Endothelial cell of umbilical vein (primary cell): ENCODE measurements at regions not wholly inside any gene's neighbourhood (a gene's known extent, or its start where the extent isn't known, plus 50 kb on each side); places are given as distances from the start of the nearest gene placed in this dataset.

ENCODE experiments used
- BruUV-seq: library from RNA; stranded (reverse); fragments of 400-500 nt; replicated peaks from 2 replicates; lab custom pipeline; 2021; lab: Mats Ljungman, UMichigan
- CTCF ChIA-PET: fragments of 300-600, 350-600 bp; sonication (Branson Sonifier 250); formaldehyde crosslinking; loops from one replicate; lab custom pipeline; 2021; ENCODE audit warnings: antibody characterized with exemption, inconsistent platforms; lab: Charles Lee
- POLR2A ChIA-PET: fragments of 300-600, 350-600 bp; sonication (Branson Sonifier 250); formaldehyde crosslinking; loops from one replicate; lab custom pipeline; 2021; ENCODE audit warnings: antibody characterized with exemption, inconsistent platforms; lab: Charles Lee
- DNase-seq: peaks from one replicate; pipeline ENCODE4 v3.0.0-alpha.2; 2011; ENCODE audit warnings: low read depth, low spot score
- FAIRE-seq: peaks from 2 replicates; lab custom pipeline; 2011; peaks lifted over from hg19 to GRCh38; lab: Jason Lieb, UNC
- H2AFZ ChIP-seq: 2 replicates; pipeline ENCODE4 v1.6.0; 2012; ENCODE audit warnings: low read depth, low read length, control low read depth, inconsistent platforms
- H3K27ac ChIP-seq: 2 replicates; pipeline ENCODE4 v1.5.1; 2011; ENCODE audit warnings: low read depth, mild to moderate bottlenecking, control low read depth, low read length, moderate library complexity; ENCODE audit not compliant: insufficient read depth
- H3K27me3 ChIP-seq, 2 experiments: 2 replicates each; pipeline versions ENCODE4 v1.6.0 to v1.6.1; 2011; ENCODE audit warnings: low read length in 2 of 2, mixed read lengths in 1 of 2; ENCODE audit not compliant: control insufficient read depth in 2 of 2, insufficient read depth in 2 of 2
- H3K36me3 ChIP-seq, 2 experiments: 2 replicates in 1 of 2; 3 replicates in 1 of 2; pipeline ENCODE4 v1.5.1; 2011; ENCODE audit warnings: low read length in 2 of 2, mild to moderate bottlenecking in 1 of 2, moderate library complexity in 1 of 2; ENCODE audit not compliant: control insufficient read depth in 2 of 2, insufficient read depth in 2 of 2; ENCODE audit errors: extremely low read depth in 1 of 2
- H3K4me1 ChIP-seq: 3 replicates; pipeline ENCODE4 v1.5.1; 2011; ENCODE audit warnings: mild to moderate bottlenecking, low read length; ENCODE audit not compliant: control insufficient read depth, insufficient read depth; ENCODE audit errors: extremely low read depth
- H3K4me2 ChIP-seq: 2 replicates; pipeline ENCODE4 v1.6.1; 2011; ENCODE audit warnings: low read length, control low read depth, mixed read lengths; ENCODE audit not compliant: insufficient read depth
- H3K4me3 ChIP-seq, 3 experiments: fragments of 200-600 bp in 1 of 3; sonication (generic), shearing (Covaris generic) in 1 of 3; replicated peaks in 1 of 3; 2 replicates each; pipeline ENCODE4 v1.5.1; 2011 to 2016; ENCODE audit warnings: control low read depth in 3 of 3, low read length in 3 of 3, mild to moderate bottlenecking in 2 of 3, inconsistent platforms in 1 of 3, low read depth in 1 of 3, moderate library complexity in 1 of 3; ENCODE audit not compliant: insufficient read depth in 1 of 3
- H3K79me2 ChIP-seq: 2 replicates; pipeline ENCODE4 v1.6.0; 2012; ENCODE audit warnings: low read length, inconsistent platforms; ENCODE audit not compliant: control insufficient read depth, insufficient read depth
- H3K9ac ChIP-seq: replicated peaks from 2 replicates; pipeline ENCODE3; 2011; ENCODE audit warnings: low read length, control low read depth; ENCODE audit not compliant: insufficient read depth; ENCODE audit errors: extremely low read depth
- H3K9me1 ChIP-seq: replicated peaks from 3 replicates; pipeline ENCODE4 v1.6.0; 2011; ENCODE audit warnings: mild to moderate bottlenecking, low read length; ENCODE audit not compliant: control insufficient read depth, insufficient read depth; ENCODE audit errors: extremely low read depth
- H3K9me3 ChIP-seq: replicated peaks from 2 replicates; pipeline ENCODE4 v1.5.1; 2012; ENCODE audit warnings: low read length, inconsistent platforms; ENCODE audit not compliant: control insufficient read depth, insufficient read depth
- H4K20me1 ChIP-seq: replicated peaks from 2 replicates; pipeline ENCODE3; 2011; ENCODE audit warnings: mild to moderate bottlenecking, low read length; ENCODE audit not compliant: control insufficient read depth, insufficient read depth; ENCODE audit errors: extremely low read depth
- CTCF ChIP-seq, 2 donors: IDR thresholded peaks; 1 replicate in 1 of 2; 2 replicates in 1 of 2; pipeline ENCODE4 v1.5.1; 2011; ENCODE audit warnings: low read length in 2 of 2, mild to moderate bottlenecking in 2 of 2, moderate library complexity in 2 of 2, control low read depth in 1 of 2, inconsistent platforms in 1 of 2, low read depth in 1 of 2; ENCODE audit not compliant: insufficient read depth in 1 of 2; ENCODE audit errors: extremely low read depth in 1 of 2
- EZH2 ChIP-seq: IDR thresholded peaks from 2 replicates; pipeline ENCODE4 v1.6.1; 2012; ENCODE audit warnings: borderline replicate concordance, low read depth, mild to moderate bottlenecking, moderate library complexity, low read length, inconsistent platforms; ENCODE audit not compliant: severe bottlenecking
- FOS ChIP-seq: IDR thresholded peaks from 2 replicates; pipeline ENCODE4 v1.6.1; 2011; ENCODE audit warnings: mild to moderate bottlenecking, low read length, moderate library complexity, borderline replicate concordance; ENCODE audit not compliant: insufficient read depth
- GATA2 ChIP-seq: IDR thresholded peaks from 2 replicates; pipeline ENCODE4 v1.7.0; 2011; ENCODE audit warnings: low read depth, mild to moderate bottlenecking, moderate library complexity, mixed read lengths, low read length; ENCODE audit not compliant: insufficient read length, insufficient read depth
- JUN ChIP-seq: IDR thresholded peaks from 2 replicates; pipeline ENCODE4 v1.6.1; 2011; ENCODE audit warnings: borderline replicate concordance, low read depth; ENCODE audit not compliant: insufficient read length, insufficient read depth
- MAX ChIP-seq: IDR thresholded peaks from 2 replicates; pipeline ENCODE4 v1.6.1; 2011; ENCODE audit not compliant: insufficient read depth, insufficient read length
- MYC ChIP-seq: IDR thresholded peaks from one replicate; pipeline ENCODE4 v1.6.1; 2011; ENCODE audit warnings: mild to moderate bottlenecking, low read depth, low read length
- POLR2A ChIP-seq: IDR thresholded peaks from 2 replicates; pipeline ENCODE4 v1.6.1; 2012; ENCODE audit warnings: low read depth, mild to moderate bottlenecking, control low read depth, low read length
- POLR2AphosphoS5 ChIP-seq: IDR thresholded peaks from 2 replicates; pipeline ENCODE4 v1.6.1; 2012; ENCODE audit warnings: low read depth, mild to moderate bottlenecking, control low read depth, low read length, moderate library complexity; ENCODE audit not compliant: insufficient read depth
- dilution Hi-C: fragments of 300-500 bp; cut with MboI; formaldehyde crosslinking; loops from one replicate; pipeline ENCODE4 v1.15.0; 2019; ENCODE audit warnings: low sequenced_read_pairs; ENCODE audit not compliant: extremely low pct_ligation_motif_present
- intact Hi-C: fragments of 100-400 bp; cut with micrococcal nuclease; formaldehyde crosslinking; loops from one replicate; pipeline ENCODE4 v1.10.0; 2022

- Histone ChIP-seq H3K27me3 (no peaks in the 10 kb centered on the region), H4K20me1 (no peaks in the 10 kb centered on the region), H3K36me3 (no peaks in the 10 kb centered on the region), H3K9ac (no peak overlapping the region), H3K9me3 (no peaks in the 10 kb centered on the region), H3K27ac (no peak overlapping the region), H3K79me2 (no peaks in the 10 kb centered on the region), H2AFZ (no peak overlapping the region), H3K9me1 (no peaks in the 10 kb centered on the region), H3K4me2 (no peak overlapping the region), H3K4me1 (peaks cover 6% of the 10 kb centered on the region), H3K4me3 (no peak overlapping the region)
- TF ChIP-seq FOS (no peak), EZH2 (no peak), CTCF (IDR thresholded peaks at IDR 0.05; ENCODE audit: extremely low read depth in 1 of 2, insufficient read depth in 1 of 2, low read depth in 1 of 2, low read length in 2 of 2) (no peak), JUN (no peak), POLR2AphosphoS5 (no peak), MYC (no peak), GATA2 (no peak), POLR2A (no peak), MAX (no peak)
- dilution Hi-C loops (no loop called here), intact Hi-C loops (loop anchor here (10.0 kb wide), 1 partner anchor 1444 kb away; no protein-coding TSS in a partner anchor)
- FAIRE-seq (no peak), DNase-seq (no peak)
- ChIA-PET POLR2A (no interaction called here), CTCF (no interaction called here)
- BruUV-seq, result no TSS peak
These were observed 124.7 kb downstream of the QPCT start for GRCh38 chr2:37469126-37469525.
